HG02840 (cell line): ENCODE measurements at regions not wholly inside any gene's neighbourhood (a gene's known extent, or its start where the extent isn't known, plus 50 kb on each side); places are given as distances from the start of the nearest gene placed in this dataset.
"Not testable (repeated sequence)": the region's sequence is repeated elsewhere in the genome, so short reads cannot be mapped to it uniquely, and the experiment has no call there.

Experiments used
- ATAC-seq: cut with Tn5 transposase; IDR thresholded peaks from one replicate; pipeline ENCODE4 v1.9.1; 2021; ENCODE audit warnings: mild to moderate bottlenecking, moderate library complexity, moderate number of reproducible peaks; ENCODE audit not compliant: unreplicated experiment, low FRiP score

DNA sequence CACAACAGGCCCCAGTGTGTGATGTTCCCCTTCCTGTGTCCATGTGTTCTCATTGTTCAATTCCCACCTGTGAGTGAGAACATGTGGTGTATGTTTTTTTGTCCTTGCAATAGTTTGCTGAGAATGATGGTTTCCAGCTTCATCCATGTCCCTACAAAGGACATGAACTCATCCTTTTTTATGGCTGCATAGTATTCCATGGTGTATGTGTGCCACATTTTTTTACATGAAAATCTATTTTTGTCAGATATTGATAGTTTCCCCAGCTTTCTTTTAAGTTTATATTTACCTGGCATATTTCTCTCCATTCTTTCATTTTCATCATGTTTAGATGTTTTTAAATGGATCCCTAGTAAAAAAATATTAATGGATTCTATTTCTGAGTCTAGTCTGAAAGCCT is 264.2 kb upstream of the UGT8 start:
- ATAC-seq = not testable (repeated sequence)

DNA sequence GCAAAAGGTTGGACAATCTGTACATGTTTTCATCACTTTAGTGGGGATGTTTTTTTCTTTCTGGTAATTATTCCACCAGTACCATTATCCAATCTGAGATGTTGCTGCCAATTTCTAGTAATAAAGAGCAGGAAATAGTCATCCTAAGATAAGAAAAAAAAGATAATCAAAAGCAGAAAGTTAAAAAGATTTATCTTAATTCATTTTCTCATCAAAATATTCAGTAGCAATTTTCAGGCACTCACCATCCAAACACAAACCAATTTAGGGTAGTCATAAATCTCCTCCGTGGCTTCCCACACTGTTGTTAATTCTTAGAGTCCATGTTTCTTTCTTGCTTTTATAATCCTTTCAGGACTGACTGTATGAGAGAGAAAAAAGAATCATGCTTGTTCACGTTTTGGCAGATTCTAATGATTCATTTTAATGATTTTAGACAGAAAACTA is 263.7 kb upstream of the UGT8 start:
- no peak for ATAC-seq

DNA sequence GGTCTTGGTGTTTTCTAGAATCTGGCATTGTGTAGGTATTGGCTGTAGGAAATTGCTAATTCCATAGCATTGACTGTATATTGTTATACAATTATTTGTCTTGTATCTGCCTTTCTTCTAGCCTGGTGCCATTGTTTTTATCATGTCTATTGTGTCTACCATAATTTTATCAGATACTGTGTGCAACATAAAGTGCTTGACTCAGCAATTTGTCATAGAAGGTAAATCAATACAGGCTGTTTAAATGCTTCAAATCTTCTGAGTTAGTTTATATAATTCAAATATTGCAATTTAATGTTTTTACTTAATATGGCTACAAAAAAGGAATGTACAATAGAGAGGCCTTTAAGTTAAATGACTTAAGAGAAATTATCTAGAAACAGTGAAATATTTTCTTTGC is 263.3 kb upstream of the UGT8 start:
- no peak for ATAC-seq

DNA sequence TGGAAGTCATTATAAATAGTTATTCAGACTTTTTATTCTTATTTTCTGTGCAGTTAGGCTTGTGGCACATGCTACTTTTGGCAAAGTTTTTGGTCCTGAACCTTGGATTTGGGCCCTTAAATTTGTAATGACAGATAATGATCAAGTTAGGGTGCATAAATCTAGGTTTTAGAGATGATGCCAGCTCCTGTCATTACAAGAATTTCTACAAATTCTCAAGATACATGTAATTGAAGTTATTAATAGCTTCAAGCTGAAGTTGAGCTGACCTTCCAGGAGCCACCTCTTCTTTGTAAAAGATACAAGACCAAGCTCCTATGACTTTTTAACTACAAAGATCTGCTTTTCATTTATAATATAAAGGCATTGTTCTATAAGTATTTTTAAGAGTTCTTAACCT is 255.6 kb upstream of the UGT8 start:
- no peak for ATAC-seq

DNA sequence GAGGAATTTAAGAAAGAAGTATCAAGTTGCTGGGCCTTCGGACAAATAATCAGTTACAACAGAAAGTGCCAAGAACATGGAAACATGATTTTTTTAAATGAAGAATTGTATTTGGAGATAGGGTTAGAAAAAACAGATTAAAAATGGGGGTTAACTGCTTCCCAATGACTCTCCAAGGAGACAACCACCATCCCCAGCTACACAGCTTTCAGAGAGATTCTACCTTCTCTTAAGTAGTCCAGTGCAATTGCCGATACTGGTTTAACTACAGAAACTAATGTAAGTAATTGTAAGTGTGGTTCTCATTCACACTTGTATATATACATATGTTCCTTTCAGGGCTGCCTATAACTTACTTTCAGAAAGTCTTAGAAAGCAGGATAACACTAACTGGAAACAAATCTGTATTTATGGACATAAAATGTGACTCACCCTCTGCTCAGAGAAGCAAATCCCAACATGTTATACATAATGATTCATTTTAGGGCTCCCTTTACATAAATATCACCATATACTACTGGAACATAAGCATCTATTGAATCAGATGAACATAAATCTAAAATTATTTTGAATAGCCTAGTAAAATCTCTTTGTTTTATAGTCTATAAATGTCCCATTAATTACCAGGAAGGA is 248.9 kb upstream of the UGT8 start:
- no peak for ATAC-seq

DNA sequence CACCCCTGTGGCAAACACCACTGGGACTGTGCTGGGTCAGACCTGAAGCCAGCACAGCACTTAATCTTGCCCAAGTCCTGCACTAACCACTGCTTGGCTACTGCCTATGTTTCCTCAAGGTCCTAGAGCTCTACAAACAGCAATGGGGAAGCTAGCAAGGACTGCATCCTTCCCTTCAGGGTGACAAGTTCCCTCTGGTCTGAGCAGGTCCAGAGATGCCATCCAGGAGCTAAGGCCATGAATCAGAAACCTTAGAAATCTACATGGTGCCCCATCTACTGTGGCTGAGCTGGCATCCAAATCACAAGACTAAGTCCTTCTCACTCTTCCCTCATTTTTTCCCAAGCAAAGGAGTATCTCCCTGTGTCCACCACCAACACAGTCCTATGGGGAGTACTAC is 239.7 kb upstream of the UGT8 start:
- ATAC-seq = no peak

DNA sequence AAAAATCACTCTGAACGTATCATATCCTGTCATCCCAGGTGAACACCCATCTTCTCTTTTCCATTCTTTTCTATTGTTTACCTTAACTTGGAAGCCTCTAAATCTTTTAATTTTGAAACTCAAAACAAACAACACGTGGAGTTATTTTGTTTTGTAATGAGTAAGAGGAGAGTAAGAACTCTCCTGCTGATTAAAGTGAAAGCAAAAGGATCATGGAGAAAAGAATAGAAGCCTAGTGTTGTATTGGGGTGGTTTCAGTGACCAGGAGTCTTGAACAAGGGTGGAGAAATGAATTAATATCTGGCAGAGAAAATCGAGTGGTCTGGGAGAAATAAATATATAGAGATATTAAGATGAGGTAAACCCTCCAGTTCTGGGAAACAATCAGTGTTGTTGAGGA is 237.4 kb upstream of the UGT8 start:
- ATAC-seq = no peak

DNA sequence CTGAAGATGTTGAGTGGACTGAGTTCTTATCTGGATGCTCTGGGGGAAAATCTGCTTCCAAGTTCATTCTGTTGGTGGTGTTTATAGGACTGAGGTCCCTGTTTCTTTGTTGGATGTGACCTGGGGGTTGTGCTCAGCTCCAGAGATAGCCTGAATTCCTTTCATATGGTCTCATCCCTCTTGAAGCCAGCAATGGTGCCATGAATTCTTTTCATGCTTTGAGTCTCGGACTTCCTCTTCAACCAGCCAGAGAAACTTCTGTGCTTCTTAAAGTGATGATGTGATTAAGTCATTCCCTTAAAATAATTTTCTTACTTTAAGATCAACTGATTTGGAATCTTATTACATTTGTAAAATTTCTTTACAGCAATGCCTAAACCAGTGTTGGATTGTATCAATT is 233.8 kb upstream of the UGT8 start:
- no peak for ATAC-seq

DNA sequence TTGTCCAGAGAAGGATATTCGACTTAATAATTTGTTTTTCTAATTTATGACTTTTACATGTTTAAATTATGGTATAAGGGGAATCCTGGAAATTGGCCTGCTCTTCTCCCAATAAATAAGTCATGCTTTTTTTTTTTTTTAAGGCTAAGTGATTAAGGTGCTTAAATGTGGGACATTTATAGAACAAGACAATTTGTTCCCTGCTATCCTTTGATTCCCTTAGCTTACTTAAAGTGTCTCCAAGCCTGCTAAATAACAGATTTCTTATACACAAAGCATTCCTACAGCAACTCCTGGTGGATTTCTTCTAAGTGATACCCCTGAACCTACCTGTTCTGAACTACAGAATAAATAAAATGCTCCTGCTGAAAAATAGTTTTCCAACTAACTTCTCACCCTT is 233.0 kb upstream of the UGT8 start:
- no peak for ATAC-seq

DNA sequence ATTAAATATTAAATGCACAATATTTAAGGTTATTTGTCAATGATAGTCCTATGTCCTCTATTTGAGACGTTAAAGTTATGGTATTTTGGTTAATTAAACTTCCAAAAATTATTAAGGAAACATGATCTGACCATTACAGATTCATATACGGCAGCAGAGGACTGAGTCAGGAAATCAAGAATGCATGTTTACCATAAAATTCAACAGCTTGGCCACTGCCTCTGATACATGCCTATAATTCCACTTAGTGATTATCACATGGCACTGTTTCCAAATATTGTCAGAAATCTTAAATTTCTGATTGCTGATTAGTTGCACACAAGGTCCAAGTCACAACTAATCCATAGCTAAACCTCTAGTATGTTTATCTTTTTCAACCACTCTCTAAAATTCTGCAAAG is 232.2 kb upstream of the UGT8 start:
- ATAC-seq = no peak

DNA sequence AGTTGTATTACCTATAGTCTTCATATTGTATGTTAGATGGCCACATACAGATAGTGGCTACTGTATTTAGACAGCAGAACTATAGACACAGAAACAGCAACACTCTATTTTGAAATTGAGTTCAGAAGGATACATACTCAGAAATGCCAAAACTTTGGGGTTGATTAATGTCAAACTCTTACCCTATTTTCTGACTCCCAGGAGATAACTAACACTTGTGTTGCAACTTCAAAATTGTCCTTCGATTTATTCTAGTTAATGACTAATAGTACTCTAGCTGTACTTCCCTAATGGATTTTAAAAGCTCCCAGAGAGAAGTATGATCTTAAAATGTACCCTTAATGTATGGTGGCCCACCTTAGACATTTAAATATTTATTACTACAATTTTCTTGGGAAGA is 229.9 kb upstream of the UGT8 start:
- no peak for ATAC-seq

DNA sequence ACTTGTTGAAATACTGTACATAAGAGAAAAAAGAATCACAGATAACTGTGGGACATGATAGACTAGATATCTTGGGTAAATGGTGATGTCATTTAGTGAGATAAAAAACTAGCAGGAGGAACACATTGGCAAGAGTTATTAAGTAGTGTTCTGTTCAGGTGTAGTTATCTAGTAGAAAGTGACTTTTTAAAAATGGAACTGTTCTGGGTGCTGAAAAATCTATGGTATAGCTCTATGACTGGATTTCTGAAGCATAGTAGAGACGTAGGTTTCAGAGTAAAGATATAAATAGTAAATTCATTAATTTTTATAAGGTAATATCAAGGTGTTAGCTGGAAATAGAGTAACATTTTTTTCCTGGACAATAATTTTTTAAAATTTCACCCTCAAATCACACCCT is 225.1 kb upstream of the UGT8 start:
- ATAC-seq = no peak

DNA sequence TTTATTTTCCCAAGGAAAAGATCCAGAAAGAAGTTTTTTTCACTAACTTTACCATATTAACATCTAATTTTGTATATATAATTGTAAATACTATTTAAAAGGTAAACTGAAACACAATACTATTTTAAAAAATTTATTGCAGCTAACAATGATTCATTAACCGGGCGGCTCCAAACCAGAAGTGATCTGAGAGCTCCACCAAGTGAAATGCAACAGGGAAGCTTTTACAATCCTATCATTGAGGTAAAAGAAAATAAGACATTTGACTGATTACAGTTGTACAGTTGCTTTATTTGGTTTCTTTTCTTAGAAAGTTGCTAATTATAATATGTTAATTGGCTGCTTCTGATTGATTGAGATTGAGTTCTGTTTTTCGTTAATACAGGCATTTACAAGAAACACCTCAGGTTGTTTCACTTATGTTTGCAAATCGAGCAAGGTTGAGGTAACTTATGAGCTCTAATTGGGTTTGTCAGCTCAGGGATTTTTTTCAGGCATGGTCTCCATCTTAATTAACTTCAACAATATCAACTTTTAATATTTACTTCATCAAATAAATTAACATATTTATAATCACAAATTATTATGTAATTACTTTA is 220.2 kb upstream of the UGT8 start:
- ATAC-seq = no peak

DNA sequence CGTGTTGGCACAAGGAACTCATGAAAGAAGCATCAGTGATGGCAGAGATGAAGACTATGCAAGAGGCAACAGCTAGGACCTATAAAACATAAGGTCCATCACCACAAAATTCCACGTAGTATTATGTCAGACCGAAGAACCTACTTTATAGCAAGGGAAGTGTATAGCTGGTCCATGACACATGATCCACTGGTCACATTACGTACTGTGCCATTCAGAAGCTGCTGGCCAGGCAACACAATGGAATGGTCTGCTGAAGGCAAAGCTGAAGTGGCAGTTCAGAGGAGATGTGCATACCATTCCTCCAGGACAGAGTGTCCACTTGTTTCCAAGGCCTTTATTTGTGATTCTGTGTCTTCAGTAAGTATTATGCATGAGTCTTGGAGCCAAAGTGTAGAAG is 215.5 kb upstream of the UGT8 start:
- ATAC-seq = no peak

DNA sequence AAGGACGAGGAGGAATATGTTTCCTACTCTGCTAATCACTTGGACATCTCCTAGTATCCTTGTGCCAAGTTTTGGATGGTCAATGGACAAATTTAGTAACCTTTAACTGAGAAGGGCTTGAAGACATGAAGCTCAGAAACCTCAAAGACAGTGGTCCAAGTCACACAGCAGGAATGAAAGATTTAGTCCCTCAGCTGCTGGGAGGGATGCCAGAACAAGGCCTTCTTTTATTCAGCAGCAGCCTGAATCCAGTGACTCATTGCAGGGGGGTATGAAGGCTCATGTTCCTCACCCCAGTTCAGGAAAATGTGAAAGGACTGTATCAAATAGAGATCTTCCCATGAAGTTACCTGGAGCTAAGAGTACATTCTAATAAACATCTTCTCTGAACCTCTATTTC is 214.9 kb upstream of the UGT8 start:
- no peak for ATAC-seq

DNA sequence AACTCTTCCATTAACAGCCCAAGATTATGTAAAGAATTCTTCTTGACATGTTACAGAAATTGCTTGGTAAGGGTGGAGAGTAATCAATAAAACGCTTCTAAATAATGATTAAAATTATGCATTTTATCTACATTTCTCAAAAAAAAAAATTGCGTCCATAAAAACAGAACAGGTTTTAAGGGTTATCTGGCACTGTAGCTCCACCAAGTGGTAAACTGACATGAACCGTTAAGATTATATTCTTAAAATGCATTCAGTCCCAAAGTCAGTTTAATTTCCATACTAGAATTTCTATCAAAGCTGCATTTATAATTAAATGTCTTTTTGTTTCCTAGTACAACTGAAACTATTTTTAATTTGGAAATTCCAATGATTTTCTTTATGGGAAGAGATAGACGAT is 214.0 kb upstream of the UGT8 start:
- no peak for ATAC-seq

DNA sequence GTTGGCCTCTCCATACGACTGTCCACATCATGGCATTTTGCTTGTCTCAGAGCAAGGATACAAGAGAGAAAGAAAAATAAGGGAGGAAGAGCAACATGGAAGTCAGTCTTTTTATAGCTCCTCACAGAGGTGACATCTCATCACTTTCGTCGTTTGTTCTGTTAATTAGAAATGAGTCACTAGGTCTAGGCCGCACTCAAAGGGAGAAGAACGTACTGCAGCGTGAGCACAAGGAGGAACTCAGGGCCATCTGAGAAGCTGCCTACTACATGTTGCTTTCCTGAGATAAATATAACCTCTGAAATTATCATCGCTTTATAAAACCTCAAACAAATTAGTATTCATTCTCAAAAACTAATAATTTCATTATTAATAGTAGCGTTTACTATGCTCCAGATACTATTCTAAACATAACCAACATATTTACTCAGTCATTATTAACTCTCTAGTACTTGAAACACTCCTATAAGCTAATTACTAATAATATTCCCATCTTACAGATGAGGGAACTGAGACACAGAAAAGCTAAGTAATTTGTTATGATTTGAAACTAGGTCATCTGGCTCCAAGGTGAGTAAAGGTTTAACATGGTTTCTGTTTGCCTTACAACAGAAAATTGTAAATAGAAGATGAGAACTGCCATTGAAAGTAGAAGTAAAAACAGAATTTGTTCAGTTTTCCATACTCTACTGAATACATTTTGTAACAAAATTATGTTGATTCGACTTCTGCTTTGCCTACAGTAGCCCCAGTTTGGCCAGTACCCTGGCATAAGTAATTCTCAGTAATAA is 213.2 kb upstream of the UGT8 start:
- ATAC-seq = no peak

DNA sequence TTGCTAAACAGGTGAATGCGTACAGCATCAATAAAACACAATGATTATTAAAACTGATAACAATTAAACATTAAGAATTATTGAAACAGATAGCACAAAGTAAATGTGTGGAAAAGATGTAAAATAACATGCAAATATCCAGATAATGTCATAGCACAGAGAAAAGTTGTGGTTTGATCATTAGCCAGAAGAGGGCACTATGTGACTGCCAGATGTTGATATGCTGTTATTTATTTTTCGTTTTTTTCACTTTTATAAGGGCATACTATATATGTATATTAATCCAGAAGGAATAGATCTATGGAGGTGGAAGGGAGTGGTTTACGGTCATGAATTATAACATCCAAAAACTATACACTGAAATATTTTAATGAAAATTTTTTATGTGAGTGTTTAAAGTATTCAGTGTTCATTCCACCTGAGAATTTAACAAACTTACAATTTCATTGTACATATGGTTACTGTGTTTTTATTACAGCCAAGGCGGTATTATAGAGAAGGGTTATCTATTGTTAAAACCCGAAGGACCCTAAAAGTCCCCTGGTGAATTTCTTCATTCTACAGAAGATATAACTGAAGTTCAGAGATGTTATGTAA is 211.9 kb upstream of the UGT8 start:
- ATAC-seq = no peak

DNA sequence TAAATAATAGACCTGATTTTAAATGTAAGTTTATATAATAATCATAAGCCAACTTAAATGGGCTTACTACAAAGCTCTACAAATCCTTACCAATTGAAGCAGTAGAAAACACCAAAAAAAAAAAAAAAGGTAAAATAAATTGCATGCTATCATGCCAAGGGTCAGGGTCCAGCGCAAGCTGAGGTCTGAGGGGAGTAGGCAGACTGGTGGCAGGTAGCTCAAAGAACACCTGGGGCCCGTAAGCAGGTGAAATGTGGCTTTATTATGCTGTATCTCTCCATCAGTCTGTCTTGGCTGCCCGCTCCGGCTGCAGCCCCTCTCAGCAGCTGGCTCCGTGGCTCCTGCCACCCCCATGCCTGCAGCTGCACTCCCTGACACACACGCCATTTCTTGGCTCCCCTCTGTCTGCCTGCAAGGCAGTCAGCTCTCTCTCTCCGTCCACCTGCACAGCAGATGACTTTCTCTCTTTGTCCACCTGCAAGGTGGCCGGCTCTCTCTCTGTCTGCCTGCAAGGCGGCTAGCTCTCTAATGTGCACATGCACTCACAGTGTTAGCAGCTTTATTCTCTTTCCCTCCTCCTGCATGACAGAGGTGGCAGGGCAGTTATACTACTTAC is 209.4 kb upstream of the UGT8 start:
- no peak for ATAC-seq

DNA sequence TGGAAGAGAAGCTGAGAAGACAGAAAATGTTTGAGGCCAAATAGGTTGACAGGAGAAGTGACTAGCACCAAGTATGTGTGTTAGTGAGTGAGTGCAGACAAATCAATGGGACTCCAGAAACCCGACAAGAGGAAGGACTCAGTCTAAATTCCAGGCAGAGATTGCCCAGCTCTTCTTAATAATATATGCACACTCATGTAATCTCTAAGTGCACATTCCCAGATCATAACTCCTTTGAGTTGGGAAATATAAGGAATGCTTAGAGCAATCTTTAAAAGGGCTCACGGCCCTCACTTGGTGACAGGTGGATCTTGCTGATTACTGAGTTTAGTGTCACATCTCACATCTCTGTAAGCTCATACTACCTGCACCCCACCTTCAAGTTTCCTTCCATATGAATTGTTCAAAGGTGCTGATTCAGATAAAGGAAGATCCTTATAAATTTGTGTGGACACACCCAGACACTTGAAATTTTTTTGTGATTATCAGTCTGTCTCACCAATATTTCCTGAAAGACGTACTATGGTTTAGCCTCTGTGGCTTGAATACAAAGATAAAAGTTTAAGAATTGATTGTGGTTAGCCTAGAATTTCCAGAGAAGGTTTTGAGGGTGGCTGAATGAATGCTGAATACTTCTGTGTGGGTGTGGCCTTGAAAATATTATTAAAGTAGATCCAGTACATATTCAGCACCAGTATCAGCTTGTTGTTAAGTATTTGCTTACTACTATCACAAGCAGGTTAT is 205.1 kb upstream of the UGT8 start:
- ATAC-seq = no peak
